ENCODE measurements at regions not wholly inside any gene's neighbourhood (a gene's known extent, or its start where the extent isn't known, plus 50 kb on each side); places are given as distances from the start of the nearest gene placed in this dataset.

DNA sequence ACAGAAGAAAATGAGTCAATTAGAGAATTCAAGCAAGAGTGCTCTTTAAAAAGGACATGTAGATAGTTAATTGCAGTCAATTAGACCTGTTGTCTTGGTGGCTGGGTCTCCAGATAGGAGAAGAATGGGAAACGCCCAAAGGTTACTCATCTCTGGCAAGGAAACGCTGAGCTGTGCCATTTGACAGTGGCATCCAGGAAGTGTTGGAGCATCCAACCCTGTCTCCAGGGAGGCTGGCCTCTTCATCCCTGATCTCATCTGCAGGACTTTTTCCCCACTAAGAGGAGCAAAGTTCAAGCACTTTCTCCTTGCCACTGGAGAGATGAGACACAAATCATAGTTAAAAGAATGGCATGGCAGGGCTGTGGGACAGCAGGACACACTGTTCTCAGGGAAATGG lies 111.7 kb upstream of the MSX2 start:
- Histone ChIP-seq H3K27me3 (peaks cover 0 to 5% (median 0%) of the 10 kb centered on the region in 3 donors), H3K4me1 (peaks cover 0 to 6% of the 10 kb centered on the region in 2 donors), H3K27ac (no peak overlapping the region), H3K36me3 (no peaks in the 10 kb centered on the region), H3K9me3 (no peaks in the 10 kb centered on the region), H3K4me3 (no peak overlapping the region)
- intact Hi-C loops (cut with DNase I; ENCODE audit: low total_unique reads), result no loop called here
- TF ChIP-seq, protein P1, sequence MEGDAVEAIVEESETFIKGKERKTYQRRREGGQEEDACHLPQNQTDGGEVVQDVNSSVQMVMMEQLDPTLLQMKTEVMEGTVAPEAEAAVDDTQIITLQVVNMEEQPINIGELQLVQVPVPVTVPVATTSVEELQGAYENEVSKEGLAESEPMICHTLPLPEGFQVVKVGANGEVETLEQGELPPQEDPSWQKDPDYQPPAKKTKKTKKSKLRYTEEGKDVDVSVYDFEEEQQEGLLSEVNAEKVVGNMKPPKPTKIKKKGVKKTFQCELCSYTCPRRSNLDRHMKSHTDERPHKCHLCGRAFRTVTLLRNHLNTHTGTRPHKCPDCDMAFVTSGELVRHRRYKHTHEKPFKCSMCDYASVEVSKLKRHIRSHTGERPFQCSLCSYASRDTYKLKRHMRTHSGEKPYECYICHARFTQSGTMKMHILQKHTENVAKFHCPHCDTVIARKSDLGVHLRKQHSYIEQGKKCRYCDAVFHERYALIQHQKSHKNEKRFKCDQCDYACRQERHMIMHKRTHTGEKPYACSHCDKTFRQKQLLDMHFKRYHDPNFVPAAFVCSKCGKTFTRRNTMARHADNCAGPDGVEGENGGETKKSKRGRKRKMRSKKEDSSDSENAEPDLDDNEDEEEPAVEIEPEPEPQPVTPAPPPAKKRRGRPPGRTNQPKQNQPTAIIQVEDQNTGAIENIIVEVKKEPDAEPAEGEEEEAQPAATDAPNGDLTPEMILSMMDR (IDR thresholded peaks at IDR 0.05 in 4 of 5, conservative IDR thresholded peaks at IDR 0.05 in 1 of 5), result no peak
- TF ChIP-seq POLR2A (IDR thresholded peaks at IDR 0.05), result no peak
- DNase-seq, result no peak
- no peak for ATAC-seq
- in situ Hi-C loops (cut with MboI; ENCODE audit: low sequenced_read_pairs in 4 of 4), result no loop called here

- no peaks in the 10 kb centered on the region for H3K36me3 ChIP-seq
- no peak overlapping the region for H3K4me3 ChIP-seq
- in situ Hi-C loops (cut with MboI; ENCODE audit: low sequenced_read_pairs in 4 of 4), result no loop called here
- peaks cover 0 to 5% (median 0%) of the 10 kb centered on the region in 3 donors for H3K27me3 ChIP-seq
- TF ChIP-seq POLR2A (IDR thresholded peaks at IDR 0.05), result no peak
- TF ChIP-seq, protein P1 (IDR thresholded peaks at IDR 0.05 in 4 of 5, conservative IDR thresholded peaks at IDR 0.05 in 1 of 5), result no peak
- no peak overlapping the region for H3K27ac ChIP-seq
- H3K9me3 ChIP-seq, result no peaks in the 10 kb centered on the region
- ATAC-seq, result no peak
- DNase-seq, result no peak
- intact Hi-C loops (cut with DNase I; ENCODE audit: low total_unique reads), result no loop called here
- H3K4me1 ChIP-seq, result peaks cover 0 to 6% of the 10 kb centered on the region in 2 donors
These were observed 109.8 kb upstream of the MSX2 start for GRCh38 chr5:174614500-174615135.

GRCh38 chr5:174616036-174616435 lies 108.3 kb upstream of the MSX2 start:
- Histone ChIP-seq H3K4me3 (no peak overlapping the region), H3K4me1 (peaks cover 0 to 6% of the 10 kb centered on the region in 2 donors), H3K9me3 (no peaks in the 10 kb centered on the region), H3K27ac (no peak overlapping the region), H3K36me3 (no peaks in the 10 kb centered on the region), H3K27me3 (peaks cover 0 to 5% (median 0%) of the 10 kb centered on the region in 3 donors)
- intact Hi-C loops (cut with DNase I; ENCODE audit: low total_unique reads), result no loop called here
- no peak for ATAC-seq
- in situ Hi-C loops (cut with MboI; ENCODE audit: low sequenced_read_pairs in 4 of 4), result no loop called here
- TF ChIP-seq, protein P1 (IDR thresholded peaks at IDR 0.05 in 4 of 5, conservative IDR thresholded peaks at IDR 0.05 in 1 of 5), result no peak
- no peak for TF ChIP-seq POLR2A (IDR thresholded peaks at IDR 0.05)
- no peak for DNase-seq

GRCh38 chr5:174617285-174617684 lies 107.1 kb upstream of the MSX2 start:
- no peaks in the 10 kb centered on the region for H3K9me3 ChIP-seq
- H3K4me1 ChIP-seq, result no peaks in the 10 kb centered on the region
- in situ Hi-C loops (cut with MboI; ENCODE audit: low sequenced_read_pairs in 4 of 4) (no loop called here), intact Hi-C loops (cut with DNase I; ENCODE audit: low total_unique reads) (no loop called here)
- H3K4me3 ChIP-seq, result no peak overlapping the region
- no peak for TF ChIP-seq POLR2A (IDR thresholded peaks at IDR 0.05)
- TF ChIP-seq, protein P1 (IDR thresholded peaks at IDR 0.05 in 4 of 5, conservative IDR thresholded peaks at IDR 0.05 in 1 of 5), result no peak
- H3K27me3 ChIP-seq, result peaks cover 0 to 5% (median 0%) of the 10 kb centered on the region in 3 donors
- DNase-seq (no peak), ATAC-seq (no peak)
- H3K36me3 ChIP-seq, result no peaks in the 10 kb centered on the region
- no peak overlapping the region for H3K27ac ChIP-seq

GRCh38 chr5:174617910-174618309 lies 106.5 kb upstream of the MSX2 start:
- DNase-seq (no peak), ATAC-seq (no peak)
- Histone ChIP-seq H3K27ac (no peak overlapping the region), H3K9me3 (no peaks in the 10 kb centered on the region), H3K36me3 (no peaks in the 10 kb centered on the region), H3K4me1 (no peaks in the 10 kb centered on the region), H3K27me3 (peaks cover 0 to 5% (median 0%) of the 10 kb centered on the region in 3 donors), H3K4me3 (no peak overlapping the region)
- intact Hi-C loops (cut with DNase I; ENCODE audit: low total_unique reads), result no loop called here
- TF ChIP-seq, protein P1 (IDR thresholded peaks at IDR 0.05 in 4 of 5, conservative IDR thresholded peaks at IDR 0.05 in 1 of 5), result no peak
- TF ChIP-seq POLR2A (IDR thresholded peaks at IDR 0.05), result no peak
- in situ Hi-C loops (cut with MboI; ENCODE audit: low sequenced_read_pairs in 4 of 4), result no loop called here

Data from gastrocnemius medialis (tissue), 4 donors.